ENCODE measurements at regions not wholly inside any gene's neighbourhood (a gene's known extent, or its start where the extent isn't known, plus 50 kb on each side); places are given as distances from the start of the nearest gene placed in this dataset.
"Not testable (repeated sequence)": the region's sequence is repeated elsewhere in the genome, so short reads cannot be mapped to it uniquely, and the experiment has no call there.

DNA sequence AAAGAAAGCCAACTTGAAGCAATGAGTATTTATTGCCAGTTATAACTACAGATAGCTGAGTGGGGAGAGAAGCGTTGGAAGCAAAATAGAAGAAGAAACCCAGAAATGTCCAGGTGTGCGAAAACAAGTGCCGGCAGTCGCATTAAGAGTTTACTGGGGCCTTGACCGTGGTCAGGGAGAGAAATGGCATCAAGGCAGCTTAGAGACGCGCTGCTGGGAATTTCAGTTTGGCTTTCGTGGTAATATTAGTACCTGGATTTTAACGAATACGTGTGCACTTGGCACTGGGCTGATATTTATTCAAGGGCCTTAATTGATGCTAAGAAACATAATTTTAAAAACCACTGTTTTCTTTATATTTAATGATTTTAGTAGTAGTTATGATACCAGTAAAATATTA lies 767.9 kb upstream of the TPTE start:
- H3K4me3 ChIP-seq (ENCODE audit: low read length); H3K27me3 ChIP-seq (ENCODE audit: control insufficient read depth, insufficient read depth, low read length); H3K4me1 ChIP-seq (ENCODE audit: control insufficient read depth, insufficient read depth, low read length); H3K36me3 ChIP-seq (ENCODE audit: control insufficient read depth, insufficient read depth, low read length); H3K27ac ChIP-seq (ENCODE audit: low read length); H3K9me3 ChIP-seq (ENCODE audit: control insufficient read depth, low read depth, low read length); DNase-seq: not testable (repeated sequence)
- WGBS (ENCODE audit: insufficient coverage, low lambda C conversion rate), result 84% methylated on average over 8 of the region's 10 CpGs

DNA sequence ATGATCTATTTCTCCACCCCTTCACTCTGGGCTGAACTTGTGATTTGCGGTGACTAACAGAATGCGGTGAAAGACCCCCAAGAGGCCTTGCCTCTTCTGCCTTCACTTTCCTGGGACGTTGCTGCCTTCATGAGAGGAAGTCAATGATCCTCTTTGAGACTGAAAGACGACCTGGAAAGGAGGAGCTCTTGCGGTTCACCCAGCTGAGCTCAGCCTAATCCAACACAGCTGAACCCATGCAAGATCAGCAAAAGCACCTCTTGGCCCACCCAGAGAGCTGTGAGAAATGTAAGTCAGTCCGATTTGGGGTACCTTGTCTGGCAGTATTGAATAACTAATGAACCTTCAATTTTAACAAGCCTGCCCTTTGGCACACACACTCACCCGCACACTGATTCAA lies 767.4 kb upstream of the TPTE start:
- Histone ChIP-seq H3K4me1 (ENCODE audit: control insufficient read depth, insufficient read depth, low read length) (no peaks in the 10 kb centered on the region), H3K4me3 (ENCODE audit: low read length) (no peak overlapping the region), H3K27me3 (ENCODE audit: control insufficient read depth, insufficient read depth, low read length) (no peaks in the 10 kb centered on the region), H3K27ac (ENCODE audit: low read length) (no peak overlapping the region), H3K9me3 (ENCODE audit: control insufficient read depth, low read depth, low read length) (peaks cover 2% of the 10 kb centered on the region), H3K36me3 (ENCODE audit: control insufficient read depth, insufficient read depth, low read length) (no peaks in the 10 kb centered on the region)
- WGBS (ENCODE audit: insufficient coverage, low lambda C conversion rate), result no CpG with 5 or more reads among the region's 7 CpGs
- DNase-seq, result no peak

DNA sequence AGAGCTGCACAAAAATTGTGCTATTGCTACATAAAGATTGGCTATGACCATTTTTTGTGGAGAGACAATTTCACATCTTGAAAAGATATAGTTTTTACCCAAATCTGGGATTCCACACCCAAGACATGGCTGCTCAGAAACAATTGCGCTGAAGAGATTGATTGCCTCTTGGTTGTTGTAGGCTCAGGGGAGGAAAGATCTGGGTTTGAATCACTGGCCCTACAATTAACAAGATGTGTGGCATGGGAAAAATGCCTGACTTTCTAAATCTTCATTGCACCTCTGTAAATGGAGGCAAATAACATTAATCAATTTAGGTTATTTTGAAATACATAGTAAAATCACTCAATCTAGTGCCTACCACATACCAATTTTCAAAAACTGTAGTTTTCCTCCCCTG lies 766.9 kb upstream of the TPTE start:
- not testable (repeated sequence) for DNase-seq; H3K27me3 ChIP-seq (ENCODE audit: control insufficient read depth, insufficient read depth, low read length); H3K36me3 ChIP-seq (ENCODE audit: control insufficient read depth, insufficient read depth, low read length); H3K27ac ChIP-seq (ENCODE audit: low read length); H3K4me3 ChIP-seq (ENCODE audit: low read length); H3K9me3 ChIP-seq (ENCODE audit: control insufficient read depth, low read depth, low read length); H3K4me1 ChIP-seq (ENCODE audit: control insufficient read depth, insufficient read depth, low read length)
- no CpG with 5 or more reads among the region's 1 CpG for WGBS (ENCODE audit: insufficient coverage, low lambda C conversion rate)

DNA sequence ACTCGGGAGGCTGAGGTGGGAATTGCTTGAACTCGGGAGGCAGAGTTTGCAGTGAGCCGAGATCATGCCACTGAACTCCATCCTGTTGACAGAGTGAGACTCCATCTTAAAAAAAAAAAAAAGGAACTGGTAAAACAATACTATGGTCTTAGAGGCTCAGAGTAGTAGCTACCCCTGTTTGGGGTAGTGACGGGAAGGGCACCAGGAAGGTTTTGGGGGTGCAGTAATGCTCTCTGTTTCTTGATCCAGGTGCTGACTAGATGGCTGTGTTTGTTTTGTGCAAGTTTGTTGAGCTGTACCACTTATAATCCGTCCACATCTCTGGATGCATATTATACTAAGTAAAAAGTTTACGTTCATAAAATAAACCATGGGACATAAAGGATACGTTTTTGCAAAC lies 765.8 kb upstream of the TPTE start:
- 48% methylated on average over 3 of the region's 7 CpGs for WGBS (ENCODE audit: insufficient coverage, low lambda C conversion rate)
- H3K27ac ChIP-seq (ENCODE audit: low read length), result no peak overlapping the region
- no peaks in the 10 kb centered on the region for H3K27me3 ChIP-seq (ENCODE audit: control insufficient read depth, insufficient read depth, low read length)
- no peaks in the 10 kb centered on the region for H3K36me3 ChIP-seq (ENCODE audit: control insufficient read depth, insufficient read depth, low read length)
- peaks cover 4% of the 10 kb centered on the region for H3K9me3 ChIP-seq (ENCODE audit: control insufficient read depth, low read depth, low read length)
- DNase-seq, result no peak
- H3K4me3 ChIP-seq (ENCODE audit: low read length), result no peak overlapping the region
- H3K4me1 ChIP-seq (ENCODE audit: control insufficient read depth, insufficient read depth, low read length), result no peaks in the 10 kb centered on the region

DNA sequence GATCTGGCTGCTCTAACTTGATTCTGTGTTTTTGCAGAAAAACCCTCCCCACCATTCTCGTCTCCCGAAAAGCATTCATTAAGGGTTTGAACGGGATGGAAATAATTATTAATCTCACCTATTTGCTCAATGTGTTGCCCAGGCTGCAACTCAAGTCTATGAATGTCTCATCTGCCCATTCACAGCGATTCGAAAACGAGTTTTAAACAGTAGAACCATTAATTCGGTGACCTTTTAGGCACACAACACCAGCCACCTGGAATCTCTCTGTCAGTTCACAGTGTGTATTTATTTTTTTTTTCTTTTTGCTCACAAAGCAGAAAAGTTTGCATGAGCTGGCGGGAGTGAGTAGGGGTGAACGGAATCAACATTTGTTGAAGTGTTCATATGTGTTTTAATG lies 764.7 kb upstream of the TPTE start:
- 79% methylated on average over 7 of the region's 9 CpGs for WGBS (ENCODE audit: insufficient coverage, low lambda C conversion rate)

DNA sequence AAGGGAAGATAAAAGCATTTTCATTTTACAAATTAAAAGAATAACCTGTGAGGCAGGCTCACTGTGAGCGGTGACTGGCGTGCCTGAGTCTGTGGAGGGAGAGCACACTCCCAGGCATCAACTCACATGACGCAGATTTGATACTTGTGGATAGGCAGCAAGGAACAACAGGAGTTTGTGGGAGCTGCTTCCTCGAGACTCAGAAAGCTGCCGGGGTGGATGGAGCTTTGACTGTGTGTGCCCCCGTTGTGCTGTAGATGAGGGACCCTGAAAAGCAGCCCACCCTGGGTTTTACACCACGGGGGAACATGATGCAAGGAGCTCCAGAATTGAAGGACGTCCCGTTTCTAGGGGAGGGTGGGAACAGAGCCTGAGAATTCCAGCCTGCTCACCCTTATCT lies 764.3 kb upstream of the TPTE start:
- not testable (repeated sequence) for H3K9me3 ChIP-seq (ENCODE audit: control insufficient read depth, low read depth, low read length); H3K27me3 ChIP-seq (ENCODE audit: control insufficient read depth, insufficient read depth, low read length); H3K4me1 ChIP-seq (ENCODE audit: control insufficient read depth, insufficient read depth, low read length); H3K4me3 ChIP-seq (ENCODE audit: low read length); H3K36me3 ChIP-seq (ENCODE audit: control insufficient read depth, insufficient read depth, low read length); DNase-seq; H3K27ac ChIP-seq (ENCODE audit: low read length)
- no CpG with 5 or more reads among the region's 9 CpGs for WGBS (ENCODE audit: insufficient coverage, low lambda C conversion rate)

More for the DNA sequence above, 764.7 kb upstream of the TPTE start:
- no peaks in the 10 kb centered on the region for H3K36me3 ChIP-seq (ENCODE audit: control insufficient read depth, insufficient read depth, low read length)
- peaks cover 4% of the 10 kb centered on the region for H3K9me3 ChIP-seq (ENCODE audit: control insufficient read depth, low read depth, low read length)
- H3K27ac ChIP-seq (ENCODE audit: low read length), result no peak overlapping the region
- H3K4me1 ChIP-seq (ENCODE audit: control insufficient read depth, insufficient read depth, low read length), result no peaks in the 10 kb centered on the region
- H3K27me3 ChIP-seq (ENCODE audit: control insufficient read depth, insufficient read depth, low read length), result no peaks in the 10 kb centered on the region
- no peak for DNase-seq
- no peak overlapping the region for H3K4me3 ChIP-seq (ENCODE audit: low read length)

DNA sequence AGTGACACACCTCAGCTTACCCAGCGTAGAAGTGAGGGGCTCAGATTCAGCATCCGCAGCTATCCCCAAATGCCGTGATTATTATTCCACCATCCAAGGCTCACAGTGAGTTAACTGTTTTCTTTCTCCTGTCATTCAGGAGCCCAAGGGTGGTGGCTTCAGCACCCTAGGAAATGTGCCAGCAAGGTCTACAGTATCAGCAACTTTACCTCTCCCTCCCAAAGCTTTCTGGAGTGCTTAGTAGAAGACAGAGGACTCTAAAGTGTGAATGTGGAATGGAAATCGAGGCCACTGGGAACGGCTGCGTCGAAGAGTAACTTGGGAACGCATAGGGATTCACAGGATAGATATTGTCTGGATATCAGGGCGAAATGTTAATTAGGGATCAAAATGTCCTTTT lies 763.8 kb upstream of the TPTE start:
- not testable (repeated sequence) for H3K4me3 ChIP-seq (ENCODE audit: low read length); DNase-seq; H3K4me1 ChIP-seq (ENCODE audit: control insufficient read depth, insufficient read depth, low read length); H3K36me3 ChIP-seq (ENCODE audit: control insufficient read depth, insufficient read depth, low read length); H3K27ac ChIP-seq (ENCODE audit: low read length); H3K27me3 ChIP-seq (ENCODE audit: control insufficient read depth, insufficient read depth, low read length); H3K9me3 ChIP-seq (ENCODE audit: control insufficient read depth, low read depth, low read length)
- 75% methylated on average over 6 of the region's 9 CpGs for WGBS (ENCODE audit: insufficient coverage, low lambda C conversion rate)

DNA sequence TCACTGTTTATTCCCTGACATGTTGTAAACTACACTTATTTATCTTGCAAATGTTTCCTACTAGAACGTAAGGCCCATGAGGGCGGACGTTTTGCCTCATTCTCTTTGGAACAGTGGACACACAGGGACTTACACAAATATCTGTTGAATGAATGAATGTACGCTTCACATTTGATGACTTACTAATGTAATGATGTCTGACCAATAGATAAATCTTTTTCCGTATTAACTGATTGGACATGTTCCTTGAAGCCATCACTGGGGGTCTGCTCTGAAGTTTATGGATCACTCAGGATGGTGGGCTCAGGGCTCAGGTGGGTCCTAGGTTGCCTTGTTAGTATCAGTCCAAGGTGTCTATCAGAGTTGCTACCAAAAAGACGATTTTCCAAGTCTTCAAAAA lies 763.2 kb upstream of the TPTE start:
- no peaks in the 10 kb centered on the region for H3K27me3 ChIP-seq (ENCODE audit: control insufficient read depth, insufficient read depth, low read length)
- H3K27ac ChIP-seq (ENCODE audit: low read length), result no peak overlapping the region
- H3K4me1 ChIP-seq (ENCODE audit: control insufficient read depth, insufficient read depth, low read length), result no peaks in the 10 kb centered on the region
- peaks cover 6% of the 10 kb centered on the region for H3K9me3 ChIP-seq (ENCODE audit: control insufficient read depth, low read depth, low read length)
- 68% methylated on average over 6 of the region's 6 CpGs for WGBS (ENCODE audit: insufficient coverage, low lambda C conversion rate)
- H3K4me3 ChIP-seq (ENCODE audit: low read length), result no peak overlapping the region
- no peaks in the 10 kb centered on the region for H3K36me3 ChIP-seq (ENCODE audit: control insufficient read depth, insufficient read depth, low read length)
- no peak for DNase-seq

DNA sequence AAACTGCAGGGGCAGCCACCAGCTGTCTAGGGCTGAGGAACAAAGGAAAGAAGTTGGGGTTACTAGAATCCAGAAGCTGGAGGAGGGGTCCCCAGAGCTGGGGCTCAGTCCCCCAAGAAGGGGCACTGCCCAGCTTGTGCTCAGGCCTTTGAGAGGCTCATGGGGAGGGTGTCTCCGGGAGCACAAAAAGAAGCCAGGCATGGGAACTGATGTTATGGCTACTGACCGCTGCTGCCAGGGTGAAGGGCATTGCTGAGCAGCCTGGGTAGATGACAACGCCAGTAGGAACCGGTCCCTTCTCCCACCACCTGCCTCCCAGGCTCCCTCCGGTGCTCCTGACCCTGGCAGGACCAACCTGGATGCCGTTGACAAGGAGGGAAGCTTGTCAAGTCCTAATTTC lies 762.5 kb upstream of the TPTE start:
- Histone ChIP-seq H3K27me3 (ENCODE audit: control insufficient read depth, insufficient read depth, low read length) (no peaks in the 10 kb centered on the region), H3K36me3 (ENCODE audit: control insufficient read depth, insufficient read depth, low read length) (no peaks in the 10 kb centered on the region), H3K9me3 (ENCODE audit: control insufficient read depth, low read depth, low read length) (peaks cover 9% of the 10 kb centered on the region), H3K4me3 (ENCODE audit: low read length) (no peak overlapping the region), H3K4me1 (ENCODE audit: control insufficient read depth, insufficient read depth, low read length) (no peaks in the 10 kb centered on the region), H3K27ac (ENCODE audit: low read length) (no peak overlapping the region)
- 70% methylated on average over 3 of the region's 6 CpGs for WGBS (ENCODE audit: insufficient coverage, low lambda C conversion rate)
- DNase-seq, result no peak

DNA sequence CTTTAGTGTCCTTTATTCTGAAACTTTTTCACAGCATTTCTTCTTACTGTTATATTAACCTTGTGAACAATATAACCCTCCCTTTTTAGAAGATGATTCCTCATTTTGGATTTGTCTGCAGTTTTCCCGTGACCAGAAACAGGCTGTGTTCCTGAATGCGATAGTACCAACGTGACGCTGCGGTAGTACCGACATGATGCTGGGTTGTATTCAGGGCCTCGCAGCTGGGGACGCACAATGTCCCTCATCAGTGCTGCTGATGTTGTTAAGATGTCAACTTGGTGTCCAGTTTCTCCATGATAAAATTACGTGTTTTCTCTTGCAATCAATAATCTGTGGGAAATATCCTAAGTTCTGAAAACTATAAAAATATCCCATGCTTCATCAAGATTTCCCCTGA lies 761.4 kb upstream of the TPTE start:
- 69% methylated on average over 6 of the region's 9 CpGs for WGBS (ENCODE audit: insufficient coverage, low lambda C conversion rate)
- no peak for DNase-seq
- Histone ChIP-seq H3K27ac (ENCODE audit: low read length) (no peak overlapping the region), H3K4me1 (ENCODE audit: control insufficient read depth, insufficient read depth, low read length) (no peaks in the 10 kb centered on the region), H3K9me3 (ENCODE audit: control insufficient read depth, low read depth, low read length) (peaks cover 9% of the 10 kb centered on the region), H3K4me3 (ENCODE audit: low read length) (no peak overlapping the region), H3K27me3 (ENCODE audit: control insufficient read depth, insufficient read depth, low read length) (no peaks in the 10 kb centered on the region), H3K36me3 (ENCODE audit: control insufficient read depth, insufficient read depth, low read length) (no peaks in the 10 kb centered on the region)

DNA sequence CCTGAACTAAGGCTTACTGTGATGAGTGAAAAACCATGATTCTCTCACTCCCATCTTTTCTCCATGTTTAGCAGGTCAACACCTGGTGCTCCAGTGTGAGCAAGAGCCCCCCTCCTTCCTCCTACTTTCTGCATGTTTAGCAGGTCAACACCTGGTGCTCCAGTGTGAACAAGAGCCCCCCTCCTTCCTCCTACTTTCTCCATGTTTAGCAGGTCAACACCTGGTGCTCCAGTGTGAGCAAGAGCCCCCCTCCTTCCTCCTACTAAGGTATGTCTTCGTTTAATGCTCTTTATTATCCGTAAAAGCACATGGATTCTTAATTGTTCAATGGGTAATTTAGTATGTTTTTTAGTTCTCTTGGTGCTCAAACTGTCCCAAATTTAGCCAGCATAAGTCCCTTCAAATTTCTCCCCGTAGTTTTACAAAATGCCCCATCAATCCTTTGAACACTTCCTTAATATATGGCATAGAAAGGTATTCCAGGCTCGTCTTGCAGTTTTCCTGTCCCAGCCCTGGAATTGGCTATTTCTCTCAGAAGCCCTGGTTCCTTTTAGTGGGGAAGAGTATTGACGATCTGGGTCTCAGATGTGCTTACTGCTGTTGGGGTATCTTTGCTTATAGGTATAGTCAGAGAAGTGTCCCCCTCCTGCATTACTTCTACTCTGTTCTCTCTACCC lies 760.8 kb upstream of the TPTE start:
- no peak overlapping the region for H3K4me3 ChIP-seq (ENCODE audit: low read length)
- no peaks in the 10 kb centered on the region for H3K4me1 ChIP-seq (ENCODE audit: control insufficient read depth, insufficient read depth, low read length)
- DNase-seq, result no peak
- 64% methylated on average over 5 of the region's 5 CpGs for WGBS (ENCODE audit: insufficient coverage, low lambda C conversion rate)
- peaks cover 9% of the 10 kb centered on the region for H3K9me3 ChIP-seq (ENCODE audit: control insufficient read depth, low read depth, low read length)
- no peaks in the 10 kb centered on the region for H3K27me3 ChIP-seq (ENCODE audit: control insufficient read depth, insufficient read depth, low read length)
- no peak overlapping the region for H3K27ac ChIP-seq (ENCODE audit: low read length)
- H3K36me3 ChIP-seq (ENCODE audit: control insufficient read depth, insufficient read depth, low read length), result no peaks in the 10 kb centered on the region

Data from large intestine (tissue), 3 donors.